Thoracic aorta (tissue), 2 donors: ENCODE measurements at regions not wholly inside any gene's neighbourhood (a gene's known extent, or its start where the extent isn't known, plus 50 kb on each side); places are given as distances from the start of the nearest gene placed in this dataset.
"Not testable (repeated sequence)": the region's sequence is repeated elsewhere in the genome, so short reads cannot be mapped to it uniquely, and the experiment has no call there.

Source experiments
- ATAC-seq: fragments of 150-250 bp; one replicate; pipeline ENCODE4 v1.8.0; 2017; ENCODE audit warnings: low read depth; ENCODE audit not compliant: insufficient number of reproducible peaks, low FRiP score
- DNase-seq: peaks from one replicate; pipeline ENCODE4 v3.0.0-alpha.2; 2020; ENCODE audit warnings: low spot score
- H3K27ac ChIP-seq, 2 donors: fragments of 200-600 bp; sonication (generic); 1 replicate in 1 of 2; 2 replicates in 1 of 2; pipeline ENCODE4 v1.5.1; 2016; ENCODE audit warnings: mild to moderate bottlenecking in 2 of 2, moderate library complexity in 2 of 2
- H3K27me3 ChIP-seq: fragments of 200-600 bp; sonication (generic); replicated peaks from 2 replicates; pipeline ENCODE4 v1.6.0; 2016; ENCODE audit warnings: mild to moderate bottlenecking; ENCODE audit not compliant: insufficient read depth
- H3K36me3 ChIP-seq: fragments of 200-600 bp; sonication (generic); one replicate; pipeline ENCODE4 v1.5.1; 2016
- H3K4me1 ChIP-seq, 2 donors: fragments of 200-600 bp; sonication (generic); 1 replicate in 1 of 2; 2 replicates in 1 of 2; pipeline versions ENCODE4 v1.5.1 to v1.6.0; 2016; ENCODE audit warnings: low read depth in 2 of 2, mild to moderate bottlenecking in 1 of 2; ENCODE audit not compliant: control insufficient read depth in 1 of 2
- H3K4me3 ChIP-seq: fragments of 200-600 bp; sonication (generic); 2 replicates; pipeline ENCODE4 v1.5.1; 2016; ENCODE audit warnings: mild to moderate bottlenecking
- H3K9me3 ChIP-seq: fragments of 200-600 bp; sonication (generic); 2 replicates; pipeline ENCODE4 v1.5.1; 2016
- CTCF ChIP-seq: fragments of 200-600 bp; sonication (generic); IDR thresholded peaks from one replicate; pipeline ENCODE4 v1.5.1; 2019; ENCODE audit warnings: antibody characterized with exemption

- no peaks in the 10 kb centered on the region for H3K4me1 ChIP-seq
- no peak for DNase-seq
- no peaks in the 10 kb centered on the region for H3K36me3 ChIP-seq
- TF ChIP-seq CTCF: no peak
- no peak overlapping the region for H3K27ac ChIP-seq
- no peak overlapping the region for H3K4me3 ChIP-seq
- H3K27me3 ChIP-seq: no peaks in the 10 kb centered on the region
- no peak for ATAC-seq
- no peaks in the 10 kb centered on the region for H3K9me3 ChIP-seq
Observed at GRCh38 chr14:101090976-101091375, 187.5 kb upstream of the RTL1 start.

- ATAC-seq, H3K27ac ChIP-seq: not testable (repeated sequence)
Observed at GRCh38 chr14:101094916-101095315, 191.4 kb upstream of the RTL1 start.

DNA sequence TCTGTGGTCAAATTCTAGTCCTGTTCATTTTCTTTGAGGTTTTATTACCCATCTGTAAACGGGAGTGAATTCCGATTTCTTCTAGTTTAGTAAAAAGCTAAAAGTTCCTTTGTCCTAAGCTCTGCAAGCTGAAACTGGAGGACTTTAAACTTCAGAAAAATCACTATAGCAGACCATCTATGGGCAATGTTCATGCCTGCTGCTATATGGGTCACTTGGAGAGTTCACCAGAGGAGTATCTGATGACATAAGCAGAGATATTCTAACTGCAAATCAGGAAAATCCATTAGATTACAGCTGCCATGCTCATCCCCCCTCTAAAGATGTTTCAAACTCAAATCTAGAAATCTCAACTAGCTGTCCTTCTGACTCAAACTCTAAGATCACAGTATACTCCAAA is 193.0 kb upstream of the RTL1 start:
- ATAC-seq: no peak
- no peaks in the 10 kb centered on the region for H3K4me1 ChIP-seq
- no peak for TF ChIP-seq CTCF

More at GRCh38 chr14:101094916-101095315, 191.4 kb upstream of the RTL1 start:
- not testable (repeated sequence) for H3K36me3 ChIP-seq, H3K9me3 ChIP-seq, DNase-seq, H3K4me1 ChIP-seq, H3K4me3 ChIP-seq, H3K27me3 ChIP-seq

DNA sequence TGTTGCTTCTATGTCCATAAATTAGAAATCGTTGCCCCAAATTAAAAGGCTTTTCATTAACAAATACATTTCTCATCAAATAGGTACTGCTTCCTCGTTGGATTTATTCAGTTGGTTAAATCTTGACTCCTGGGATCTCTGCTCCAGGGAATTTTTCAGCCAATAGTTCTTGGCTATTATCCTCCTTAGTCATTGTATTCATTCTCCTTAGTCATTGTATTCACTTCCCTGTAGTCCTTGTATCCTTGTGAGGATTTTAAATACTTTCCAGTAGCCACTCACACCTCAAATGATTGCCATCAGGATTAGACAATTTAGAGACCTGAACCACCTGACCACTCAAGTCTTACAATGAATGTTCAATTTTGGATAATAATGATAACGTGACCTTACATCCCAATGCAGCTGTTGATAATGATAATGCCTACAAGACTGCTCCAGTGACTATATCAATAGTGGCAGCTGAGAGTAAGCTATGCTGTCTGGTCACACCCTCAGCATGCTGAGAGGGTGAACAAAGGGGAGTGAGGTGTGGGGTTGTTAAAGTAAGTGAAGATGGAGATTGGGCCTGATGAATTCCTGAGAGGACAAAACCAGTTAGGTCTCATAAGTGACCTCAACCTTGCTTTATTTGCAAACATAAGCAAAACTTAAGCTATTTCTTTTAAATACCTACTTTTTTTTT is 193.7 kb upstream of the RTL1 start:
- no peaks in the 10 kb centered on the region for H3K4me1 ChIP-seq
- H3K36me3 ChIP-seq: no peaks in the 10 kb centered on the region
- TF ChIP-seq CTCF: no peak
- H3K4me3 ChIP-seq: no peak overlapping the region
- peaks cover 4% of the 10 kb centered on the region for H3K9me3 ChIP-seq
- DNase-seq: no peak
- no peak for ATAC-seq
- no peaks in the 10 kb centered on the region for H3K27me3 ChIP-seq
- no peak overlapping the region for H3K27ac ChIP-seq

More for the DNA sequence above, 193.0 kb upstream of the RTL1 start:
- Histone ChIP-seq H3K27ac (no peak overlapping the region), H3K27me3 (no peaks in the 10 kb centered on the region), H3K36me3 (no peaks in the 10 kb centered on the region), H3K9me3 (peaks cover 4% of the 10 kb centered on the region), H3K4me3 (no peak overlapping the region)
- no peak for DNase-seq

- no peak for ATAC-seq
- Histone ChIP-seq H3K36me3 (no peaks in the 10 kb centered on the region), H3K4me1 (no peaks in the 10 kb centered on the region), H3K27ac (no peak overlapping the region), H3K9me3 (peaks cover 4% of the 10 kb centered on the region), H3K4me3 (no peak overlapping the region), H3K27me3 (no peaks in the 10 kb centered on the region)
- no peak for TF ChIP-seq CTCF
- DNase-seq: no peak
Observed at GRCh38 chr14:101098177-101098576, 194.7 kb upstream of the RTL1 start.

GRCh38 chr14:101098641-101099040 is 195.1 kb upstream of the RTL1 start:
- no peaks in the 10 kb centered on the region for H3K27me3 ChIP-seq
- H3K27ac ChIP-seq: no peak overlapping the region
- TF ChIP-seq CTCF: no peak
- H3K36me3 ChIP-seq: no peaks in the 10 kb centered on the region
- no peak overlapping the region for H3K4me3 ChIP-seq
- DNase-seq: no peak
- H3K9me3 ChIP-seq: peaks cover 4% of the 10 kb centered on the region
- no peaks in the 10 kb centered on the region for H3K4me1 ChIP-seq
- no peak for ATAC-seq
